NCI-H510A treated with DMSO at 0.1 percent for 48 hours (cell line): ENCODE measurements at regions not wholly inside any gene's neighbourhood (a gene's known extent, or its start where the extent isn't known, plus 50 kb on each side); places are given as distances from the start of the nearest gene placed in this dataset.
A peak's percentile ranks its signal among the peaks of the same experiment; 100 is the strongest.

Experiments
- DNase-seq: peaks from one replicate; lab custom pipeline; 2025; lab: John Stamatoyannopoulos, UW

- no peak for DNase-seq
Observed at GRCh38 chr13:42658019-42658418, 84.1 kb downstream of the TNFSF11 start.

- DNase-seq = no peak
Observed at GRCh38 chr13:42660333-42660965, 86.5 kb downstream of the TNFSF11 start.

- no peak for DNase-seq
Observed at GRCh38 chr13:42667638-42668037, 93.7 kb downstream of the TNFSF11 start.

GRCh38 chr13:42671502-42671901 lies 97.5 kb downstream of the TNFSF11 start:
- DNase-seq = no peak

GRCh38 chr13:42673677-42674076 lies 99.7 kb downstream of the TNFSF11 start:
- no peak for DNase-seq

- DNase-seq = no peak
Observed at GRCh38 chr13:42680748-42681147, 100.6 kb upstream of the FAM216B start.

- DNase-seq = no peak
Observed at GRCh38 chr13:42681326-42682100, 99.9 kb upstream of the FAM216B start.

GRCh38 chr13:42684226-42684625 lies 97.2 kb upstream of the FAM216B start:
- no peak for DNase-seq

- no peak for DNase-seq
Observed at GRCh38 chr13:42685751-42686150, 95.6 kb upstream of the FAM216B start.

- DNase-seq = no peak
Observed at GRCh38 chr13:42686165-42686564, 95.2 kb upstream of the FAM216B start.

- no peak for DNase-seq
Observed at GRCh38 chr13:42688821-42689220, 92.6 kb upstream of the FAM216B start.

- no peak for DNase-seq
Observed at GRCh38 chr13:42696191-42696590, 85.2 kb upstream of the FAM216B start.

GRCh38 chr13:42699912-42700311 lies 81.5 kb upstream of the FAM216B start:
- no peak for DNase-seq

GRCh38 chr13:42702716-42703115 lies 78.7 kb upstream of the FAM216B start:
- DNase-seq = no peak

GRCh38 chr13:42703740-42704139 lies 77.6 kb upstream of the FAM216B start:
- no peak for DNase-seq

GRCh38 chr13:42706286-42706685 lies 75.1 kb upstream of the FAM216B start:
- no peak for DNase-seq

GRCh38 chr13:42707048-42707447 lies 74.3 kb upstream of the FAM216B start:
- DNase-seq = no peak

- DNase-seq = no peak
Observed at GRCh38 chr13:42707586-42707985, 73.8 kb upstream of the FAM216B start.

- no peak for DNase-seq
Observed at GRCh38 chr13:42708391-42708790, 73.0 kb upstream of the FAM216B start.

- DNase-seq = no peak
Observed at GRCh38 chr13:42709276-42709675, 72.1 kb upstream of the FAM216B start.

- DNase-seq = no peak
Observed at GRCh38 chr13:42715909-42716308, 65.5 kb upstream of the FAM216B start.

- DNase-seq = no peak
Observed at GRCh38 chr13:42717176-42717575, 64.2 kb upstream of the FAM216B start.

- DNase-seq = peak; percentile 8
Observed at GRCh38 chr13:42720113-42720857, 61.1 kb upstream of the FAM216B start.
